NCI-H2196 treated with DMSO at 0.1 percent for 48 hours (cell line): ENCODE measurements at regions not wholly inside any gene's neighbourhood (a gene's known extent, or its start where the extent isn't known, plus 50 kb on each side); places are given as distances from the start of the nearest gene placed in this dataset.

Source experiments
- DNase-seq: peaks from one replicate; lab custom pipeline; 2025; ENCODE audit not compliant: unreplicated experiment; lab: John Stamatoyannopoulos, UW

- DNase-seq, result no peak
These were observed 97.1 kb upstream of the MAP4K3 start for GRCh38 chr2:39534095-39534711.

GRCh38 chr2:39535636-39536185 lies 98.6 kb upstream of the MAP4K3 start:
- no peak for DNase-seq

GRCh38 chr2:39537150-39537549 lies 100.1 kb upstream of the MAP4K3 start:
- DNase-seq, result no peak

- DNase-seq, result no peak
These were observed 101.6 kb upstream of the MAP4K3 start for GRCh38 chr2:39538718-39539117.

GRCh38 chr2:39540414-39540813 lies 103.3 kb upstream of the MAP4K3 start:
- no peak for DNase-seq

- DNase-seq, result no peak
These were observed 104.2 kb upstream of the MAP4K3 start for GRCh38 chr2:39541011-39541930.

GRCh38 chr2:39542523-39542922 lies 105.4 kb upstream of the MAP4K3 start:
- DNase-seq, result no peak

GRCh38 chr2:39545957-39546356 lies 108.9 kb upstream of the MAP4K3 start:
- DNase-seq, result no peak

- DNase-seq, result no peak
These were observed 109.3 kb upstream of the MAP4K3 start for GRCh38 chr2:39546409-39546808.

- no peak for DNase-seq
These were observed 109.9 kb upstream of the MAP4K3 start for GRCh38 chr2:39546937-39547336.

- no peak for DNase-seq
These were observed 111.0 kb upstream of the MAP4K3 start for GRCh38 chr2:39547811-39548719.

- DNase-seq, result no peak
These were observed 111.9 kb upstream of the MAP4K3 start for GRCh38 chr2:39549000-39549399.

- DNase-seq, result no peak
These were observed 112.8 kb upstream of the MAP4K3 start for GRCh38 chr2:39549718-39550464.

- no peak for DNase-seq
These were observed 113.7 kb upstream of the MAP4K3 start for GRCh38 chr2:39550701-39551285.

GRCh38 chr2:39558906-39559305 lies 106.8 kb upstream of the TMEM178A start:
- no peak for DNase-seq

- no peak for DNase-seq
These were observed 102.1 kb upstream of the TMEM178A start for GRCh38 chr2:39563572-39563971.

- DNase-seq, result no peak
These were observed 98.2 kb upstream of the TMEM178A start for GRCh38 chr2:39567507-39567906.

- DNase-seq, result no peak
These were observed 97.6 kb upstream of the TMEM178A start for GRCh38 chr2:39568116-39568515.

GRCh38 chr2:39568561-39569006 lies 97.1 kb upstream of the TMEM178A start:
- no peak for DNase-seq

GRCh38 chr2:39570130-39570555 lies 95.6 kb upstream of the TMEM178A start:
- no peak for DNase-seq
